ENCODE measurements at regions not wholly inside any gene's neighbourhood (a gene's known extent, or its start where the extent isn't known, plus 50 kb on each side); places are given as distances from the start of the nearest gene placed in this dataset.

- no peak for TF ChIP-seq RAD21 (IDR thresholded peaks at IDR 0.05 in 1 of 2, conservative IDR thresholded peaks at IDR 0.05 in 1 of 2; ENCODE audit: low read depth in 2 of 2, low read length in 2 of 2)
- TF ChIP-seq, protein P1, sequence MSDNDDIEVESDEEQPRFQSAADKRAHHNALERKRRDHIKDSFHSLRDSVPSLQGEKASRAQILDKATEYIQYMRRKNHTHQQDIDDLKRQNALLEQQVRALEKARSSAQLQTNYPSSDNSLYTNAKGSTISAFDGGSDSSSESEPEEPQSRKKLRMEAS (IDR thresholded peaks at IDR 0.05) = no peak
- TF ChIP-seq CREB1 (IDR thresholded peaks at IDR 0.05) = no peak
- TF ChIP-seq JUND (IDR thresholded peaks at IDR 0.05; ENCODE audit: low read length) = no peak
- TF ChIP-seq KDM1A (IDR thresholded peaks at IDR 0.05; ENCODE audit: borderline replicate concordance, low read length) = no peak
- TF ChIP-seq, protein P2, sequence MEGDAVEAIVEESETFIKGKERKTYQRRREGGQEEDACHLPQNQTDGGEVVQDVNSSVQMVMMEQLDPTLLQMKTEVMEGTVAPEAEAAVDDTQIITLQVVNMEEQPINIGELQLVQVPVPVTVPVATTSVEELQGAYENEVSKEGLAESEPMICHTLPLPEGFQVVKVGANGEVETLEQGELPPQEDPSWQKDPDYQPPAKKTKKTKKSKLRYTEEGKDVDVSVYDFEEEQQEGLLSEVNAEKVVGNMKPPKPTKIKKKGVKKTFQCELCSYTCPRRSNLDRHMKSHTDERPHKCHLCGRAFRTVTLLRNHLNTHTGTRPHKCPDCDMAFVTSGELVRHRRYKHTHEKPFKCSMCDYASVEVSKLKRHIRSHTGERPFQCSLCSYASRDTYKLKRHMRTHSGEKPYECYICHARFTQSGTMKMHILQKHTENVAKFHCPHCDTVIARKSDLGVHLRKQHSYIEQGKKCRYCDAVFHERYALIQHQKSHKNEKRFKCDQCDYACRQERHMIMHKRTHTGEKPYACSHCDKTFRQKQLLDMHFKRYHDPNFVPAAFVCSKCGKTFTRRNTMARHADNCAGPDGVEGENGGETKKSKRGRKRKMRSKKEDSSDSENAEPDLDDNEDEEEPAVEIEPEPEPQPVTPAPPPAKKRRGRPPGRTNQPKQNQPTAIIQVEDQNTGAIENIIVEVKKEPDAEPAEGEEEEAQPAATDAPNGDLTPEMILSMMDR (IDR thresholded peaks at IDR 0.05; ENCODE audit: control extremely low read depth in 1 of 3, insufficient read depth in 1 of 3, low read depth in 1 of 3, low read length in 3 of 3) = no peak
- TF ChIP-seq POLR2AphosphoS5 (IDR thresholded peaks at IDR 0.05; ENCODE audit: low read depth, low read length) = no peak
- no peak for TF ChIP-seq BRCA1 (IDR thresholded peaks at IDR 0.05; ENCODE audit: low read depth, low read length)
- no peak for TF ChIP-seq EZH2 (IDR thresholded peaks at IDR 0.05; ENCODE audit: low read depth, low read length, severe bottlenecking)
- TF ChIP-seq RFX5 (IDR thresholded peaks at IDR 0.05; ENCODE audit: borderline replicate concordance, low read depth, low read length) = no peak
- no peak for TF ChIP-seq NRF1 (IDR thresholded peaks at IDR 0.05; ENCODE audit: low read depth, low read length)
- no peak for TF ChIP-seq KDM5A (IDR thresholded peaks at IDR 0.05; ENCODE audit: low read length)
- TF ChIP-seq TBP (IDR thresholded peaks at IDR 0.05; ENCODE audit: low read depth, low read length) = no peak
- TF ChIP-seq CHD2 (IDR thresholded peaks at IDR 0.05; ENCODE audit: low read length) = no peak
These were observed 159.9 kb downstream of the AASDH start for GRCh38 chr4:56227301-56227835.
